SK-N-SH treated with all-trans-retinoic acid at 6 μM for 48 hours (cell line): ENCODE measurements at regions not wholly inside any gene's neighbourhood (a gene's known extent, or its start where the extent isn't known, plus 50 kb on each side); places are given as distances from the start of the nearest gene placed in this dataset.
A peak's percentile ranks its signal among the peaks of the same experiment; 100 is the strongest.

Experiments used
- ATAC-seq: fragments of 200-7000 bp; cut with Tn5 transposase; 3 replicates; pipeline ENCODE4 v1.9.1; 2020; ENCODE audit warnings: mild to moderate bottlenecking, moderate library complexity
- BACH2 ChIP-seq: fragments of 250-450 bp; sonication (Bioruptor Pico); IDR thresholded peaks from 2 replicates; pipeline ENCODE4 v1.9.0; 2021; ENCODE audit warnings: mild to moderate bottlenecking, borderline replicate concordance
- CSDC2 ChIP-seq: fragments of 250-450 bp; sonication (Bioruptor Pico); IDR thresholded peaks from 2 replicates; pipeline ENCODE4 v1.5.0; 2020; ENCODE audit warnings: mild to moderate bottlenecking, moderate library complexity
- CSRNP3 ChIP-seq: fragments of 250-450 bp; sonication (Bioruptor Pico); IDR thresholded peaks from 2 replicates; pipeline ENCODE4 v1.5.1; 2021; ENCODE audit warnings: mild to moderate bottlenecking, moderate library complexity
- ESRRG ChIP-seq: fragments of 250-450 bp; sonication (Bioruptor Pico); IDR thresholded peaks from 2 replicates; pipeline ENCODE4 v1.6.1; 2021; ENCODE audit warnings: mild to moderate bottlenecking
- ISL1 ChIP-seq: fragments of 250-450 bp; sonication (Bioruptor Pico); IDR thresholded peaks from 2 replicates; pipeline ENCODE4 v2.1.2; 2022; ENCODE audit warnings: mild to moderate bottlenecking, moderate library complexity
- OSR1 ChIP-seq: fragments of 250-450 bp; sonication (Bioruptor Pico); IDR thresholded peaks from 2 replicates; pipeline ENCODE4 v1.8.0; 2022; ENCODE audit warnings: moderate library complexity, mild to moderate bottlenecking, inconsistent platforms
- PPARA ChIP-seq: fragments of 250-450 bp; sonication (Bioruptor Pico); IDR thresholded peaks from 2 replicates; pipeline ENCODE4 v1.5.0; 2020; ENCODE audit warnings: mild to moderate bottlenecking, borderline replicate concordance
- RARB ChIP-seq: fragments of 250-450 bp; sonication (Bioruptor Pico); IDR thresholded peaks from 2 replicates; pipeline ENCODE4 v1.8.0; 2021; ENCODE audit warnings: mild to moderate bottlenecking, moderate library complexity
- SNAI2 ChIP-seq: fragments of 250-450 bp; sonication (Bioruptor Pico); IDR thresholded peaks from 2 replicates; pipeline ENCODE4 v1.5.0; 2020; ENCODE audit warnings: mild to moderate bottlenecking, moderate library complexity
- TCF4 ChIP-seq: fragments of 250-450 bp; sonication (Bioruptor Pico); IDR thresholded peaks from 2 replicates; pipeline ENCODE4 v1.8.0; 2021; ENCODE audit warnings: mild to moderate bottlenecking, moderate library complexity, borderline replicate concordance
- TOX ChIP-seq: fragments of 250-450 bp; sonication (Bioruptor Pico); IDR thresholded peaks from 2 replicates; pipeline ENCODE4 v1.8.0; 2021; ENCODE audit warnings: mild to moderate bottlenecking, moderate library complexity, borderline replicate concordance
- ZC3H10 ChIP-seq: fragments of 250-450 bp; sonication (Bioruptor Pico); IDR thresholded peaks from 2 replicates; pipeline ENCODE4 v1.5.1; 2021; ENCODE audit warnings: mild to moderate bottlenecking, moderate library complexity
- ZFP3 ChIP-seq: fragments of 250-450 bp; sonication (Bioruptor Pico); IDR thresholded peaks from 2 replicates; pipeline ENCODE4 v1.5.0; 2020; ENCODE audit warnings: mild to moderate bottlenecking, moderate library complexity
- ZFP30 ChIP-seq: fragments of 450-650 bp; formaldehyde crosslinking; IDR thresholded peaks from 2 replicates; pipeline ENCODE4 v1.5.0; 2022; ENCODE audit warnings: mild to moderate bottlenecking, moderate library complexity
- ZNF565 ChIP-seq: fragments of 450-650 bp; formaldehyde crosslinking; conservative IDR thresholded peaks from 2 replicates; pipeline ENCODE4 v1.5.0; 2020; ENCODE audit warnings: low read depth, mild to moderate bottlenecking, moderate library complexity
- ZNF70 ChIP-seq: fragments of 450-650 bp; formaldehyde crosslinking; IDR thresholded peaks from 2 replicates; pipeline ENCODE4 v1.5.0; 2020; ENCODE audit warnings: mild to moderate bottlenecking, moderate library complexity
- TF ChIP-seq, protein P1 (sequence below): fragments of 250-450 bp; sonication (Bioruptor Pico); IDR thresholded peaks from 2 replicates; pipeline ENCODE4 v1.5.0; 2020; ENCODE audit warnings: mild to moderate bottlenecking, moderate library complexity
- TF ChIP-seq, protein P2 (sequence below): fragments of 250-450 bp; sonication (Bioruptor Pico); IDR thresholded peaks from 2 replicates; pipeline ENCODE4 v1.5.1; 2020; ENCODE audit warnings: low read depth, mild to moderate bottlenecking, moderate library complexity
- TF ChIP-seq, protein P3 (sequence below): fragments of 250-450 bp; sonication (Bioruptor Pico); IDR thresholded peaks from 2 replicates; pipeline ENCODE4 v1.8.0; 2020; ENCODE audit warnings: mild to moderate bottlenecking, moderate library complexity, borderline replicate concordance
- TF ChIP-seq, protein P4 (sequence below): fragments of 250-450 bp; sonication (Bioruptor Pico); IDR thresholded peaks from 2 replicates; pipeline ENCODE4 v1.8.0; 2021; ENCODE audit warnings: low read depth, mild to moderate bottlenecking, moderate library complexity, borderline replicate concordance

- ATAC-seq, result no peak
- no peak for TF ChIP-seq RARB (CRISPR knock-in tag)
- no peak for TF ChIP-seq BACH2
- no peak for TF ChIP-seq ZFP30 (CRISPR knock-in tag)
- no peak for TF ChIP-seq ZNF70 (CRISPR knock-in tag)
- TF ChIP-seq ZC3H10, result no peak
Observed at GRCh38 chr2:67251741-67252140, 145.4 kb upstream of the ETAA1 start.

- no peak for ATAC-seq
- TF ChIP-seq SNAI2 (no peak), OSR1 (CRISPR knock-in tag) (no peak), ISL1 (CRISPR knock-in tag) (no peak), ZFP30 (CRISPR knock-in tag) (no peak), ZNF70 (CRISPR knock-in tag) (no peak), ESRRG (CRISPR knock-in tag) (no peak), TCF4 (CRISPR knock-in tag) (no peak), ZFP3 (CRISPR knock-in tag) (no peak), ZC3H10 (no peak), PPARA (CRISPR knock-in tag) (no peak), RARB (CRISPR knock-in tag) (no peak)
- TF ChIP-seq, protein P1, sequence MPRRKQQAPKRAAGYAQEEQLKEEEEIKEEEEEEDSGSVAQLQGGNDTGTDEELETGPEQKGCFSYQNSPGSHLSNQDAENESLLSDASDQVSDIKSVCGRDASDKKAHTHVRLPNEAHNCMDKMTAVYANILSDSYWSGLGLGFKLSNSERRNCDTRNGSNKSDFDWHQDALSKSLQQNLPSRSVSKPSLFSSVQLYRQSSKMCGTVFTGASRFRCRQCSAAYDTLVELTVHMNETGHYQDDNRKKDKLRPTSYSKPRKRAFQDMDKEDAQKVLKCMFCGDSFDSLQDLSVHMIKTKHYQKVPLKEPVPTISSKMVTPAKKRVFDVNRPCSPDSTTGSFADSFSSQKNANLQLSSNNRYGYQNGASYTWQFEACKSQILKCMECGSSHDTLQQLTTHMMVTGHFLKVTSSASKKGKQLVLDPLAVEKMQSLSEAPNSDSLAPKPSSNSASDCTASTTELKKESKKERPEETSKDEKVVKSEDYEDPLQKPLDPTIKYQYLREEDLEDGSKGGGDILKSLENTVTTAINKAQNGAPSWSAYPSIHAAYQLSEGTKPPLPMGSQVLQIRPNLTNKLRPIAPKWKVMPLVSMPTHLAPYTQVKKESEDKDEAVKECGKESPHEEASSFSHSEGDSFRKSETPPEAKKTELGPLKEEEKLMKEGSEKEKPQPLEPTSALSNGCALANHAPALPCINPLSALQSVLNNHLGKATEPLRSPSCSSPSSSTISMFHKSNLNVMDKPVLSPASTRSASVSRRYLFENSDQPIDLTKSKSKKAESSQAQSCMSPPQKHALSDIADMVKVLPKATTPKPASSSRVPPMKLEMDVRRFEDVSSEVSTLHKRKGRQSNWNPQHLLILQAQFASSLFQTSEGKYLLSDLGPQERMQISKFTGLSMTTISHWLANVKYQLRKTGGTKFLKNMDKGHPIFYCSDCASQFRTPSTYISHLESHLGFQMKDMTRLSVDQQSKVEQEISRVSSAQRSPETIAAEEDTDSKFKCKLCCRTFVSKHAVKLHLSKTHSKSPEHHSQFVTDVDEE (CRISPR knock-in tag), result no peak
- TF ChIP-seq, protein P2, sequence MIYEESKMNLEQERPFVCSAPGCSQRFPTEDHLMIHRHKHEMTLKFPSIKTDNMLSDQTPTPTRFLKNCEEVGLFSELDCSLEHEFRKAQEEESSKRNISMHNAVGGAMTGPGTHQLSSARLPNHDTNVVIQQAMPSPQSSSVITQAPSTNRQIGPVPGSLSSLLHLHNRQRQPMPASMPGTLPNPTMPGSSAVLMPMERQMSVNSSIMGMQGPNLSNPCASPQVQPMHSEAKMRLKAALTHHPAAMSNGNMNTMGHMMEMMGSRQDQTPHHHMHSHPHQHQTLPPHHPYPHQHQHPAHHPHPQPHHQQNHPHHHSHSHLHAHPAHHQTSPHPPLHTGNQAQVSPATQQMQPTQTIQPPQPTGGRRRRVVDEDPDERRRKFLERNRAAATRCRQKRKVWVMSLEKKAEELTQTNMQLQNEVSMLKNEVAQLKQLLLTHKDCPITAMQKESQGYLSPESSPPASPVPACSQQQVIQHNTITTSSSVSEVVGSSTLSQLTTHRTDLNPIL (CRISPR knock-in tag), result no peak
- TF ChIP-seq, protein P3, sequence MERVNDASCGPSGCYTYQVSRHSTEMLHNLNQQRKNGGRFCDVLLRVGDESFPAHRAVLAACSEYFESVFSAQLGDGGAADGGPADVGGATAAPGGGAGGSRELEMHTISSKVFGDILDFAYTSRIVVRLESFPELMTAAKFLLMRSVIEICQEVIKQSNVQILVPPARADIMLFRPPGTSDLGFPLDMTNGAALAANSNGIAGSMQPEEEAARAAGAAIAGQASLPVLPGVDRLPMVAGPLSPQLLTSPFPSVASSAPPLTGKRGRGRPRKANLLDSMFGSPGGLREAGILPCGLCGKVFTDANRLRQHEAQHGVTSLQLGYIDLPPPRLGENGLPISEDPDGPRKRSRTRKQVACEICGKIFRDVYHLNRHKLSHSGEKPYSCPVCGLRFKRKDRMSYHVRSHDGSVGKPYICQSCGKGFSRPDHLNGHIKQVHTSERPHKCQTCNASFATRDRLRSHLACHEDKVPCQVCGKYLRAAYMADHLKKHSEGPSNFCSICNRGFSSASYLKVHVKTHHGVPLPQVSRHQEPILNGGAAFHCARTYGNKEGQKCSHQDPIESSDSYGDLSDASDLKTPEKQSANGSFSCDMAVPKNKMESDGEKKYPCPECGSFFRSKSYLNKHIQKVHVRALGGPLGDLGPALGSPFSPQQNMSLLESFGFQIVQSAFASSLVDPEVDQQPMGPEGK, result no peak
Observed at GRCh38 chr2:67255933-67256615, 141.1 kb upstream of the ETAA1 start.

DNA sequence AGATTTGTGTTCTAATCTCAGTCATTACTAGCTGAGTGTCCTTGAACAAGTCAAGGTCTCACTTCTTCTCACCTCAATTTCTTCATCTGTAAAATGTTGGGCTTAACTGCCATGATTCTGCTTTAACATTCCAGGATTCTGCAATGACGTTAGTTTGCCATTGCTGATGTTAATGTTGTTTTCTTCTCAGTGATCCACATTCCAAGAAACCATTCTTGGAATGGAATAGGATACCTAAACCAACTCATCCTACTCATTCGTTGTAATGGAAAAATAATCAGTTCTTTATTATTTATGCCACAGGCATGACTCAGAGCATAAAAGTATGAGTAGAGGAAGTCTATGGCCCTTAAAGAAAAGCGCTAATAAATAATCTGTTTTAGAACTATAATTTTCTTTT lies 140.2 kb upstream of the ETAA1 start:
- ATAC-seq, result peak; percentile 3; the same call in 2 of the 3 replicates
- TF ChIP-seq OSR1 (CRISPR knock-in tag), result no peak
- TF ChIP-seq ISL1 (CRISPR knock-in tag), result no peak
- TF ChIP-seq, protein P1 (CRISPR knock-in tag), result no peak
- no peak for TF ChIP-seq CSRNP3
- TF ChIP-seq ZNF70 (CRISPR knock-in tag), result no peak
- TF ChIP-seq SNAI2, result no peak
- peak; percentile 97; the same call in 1 of the 2 replicates for TF ChIP-seq TOX (CRISPR knock-in tag)
- no peak for TF ChIP-seq RARB (CRISPR knock-in tag)
- TF ChIP-seq ZC3H10, result peak; percentile 91
- TF ChIP-seq, all 23 proteins: peak for 2

DNA sequence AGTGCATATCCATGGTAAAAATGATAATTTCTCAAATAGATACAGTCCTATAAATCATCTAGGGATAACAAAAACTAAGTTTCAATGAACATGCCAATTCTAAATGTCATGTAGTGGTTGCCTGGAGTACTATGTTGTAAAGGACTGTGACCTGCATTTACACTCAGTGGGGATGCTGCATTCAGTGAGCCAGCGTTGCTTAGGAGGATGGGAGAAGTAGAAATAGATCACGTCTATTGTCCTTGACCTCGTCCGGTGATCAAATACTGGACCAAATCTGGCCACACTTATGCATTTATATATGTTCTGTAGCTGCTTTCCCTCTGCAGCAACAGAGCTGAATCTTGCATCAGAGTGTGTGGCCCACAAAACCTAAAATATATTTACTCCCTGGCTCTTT lies 139.0 kb upstream of the ETAA1 start:
- ATAC-seq, result no peak
- TF ChIP-seq, protein P4, sequence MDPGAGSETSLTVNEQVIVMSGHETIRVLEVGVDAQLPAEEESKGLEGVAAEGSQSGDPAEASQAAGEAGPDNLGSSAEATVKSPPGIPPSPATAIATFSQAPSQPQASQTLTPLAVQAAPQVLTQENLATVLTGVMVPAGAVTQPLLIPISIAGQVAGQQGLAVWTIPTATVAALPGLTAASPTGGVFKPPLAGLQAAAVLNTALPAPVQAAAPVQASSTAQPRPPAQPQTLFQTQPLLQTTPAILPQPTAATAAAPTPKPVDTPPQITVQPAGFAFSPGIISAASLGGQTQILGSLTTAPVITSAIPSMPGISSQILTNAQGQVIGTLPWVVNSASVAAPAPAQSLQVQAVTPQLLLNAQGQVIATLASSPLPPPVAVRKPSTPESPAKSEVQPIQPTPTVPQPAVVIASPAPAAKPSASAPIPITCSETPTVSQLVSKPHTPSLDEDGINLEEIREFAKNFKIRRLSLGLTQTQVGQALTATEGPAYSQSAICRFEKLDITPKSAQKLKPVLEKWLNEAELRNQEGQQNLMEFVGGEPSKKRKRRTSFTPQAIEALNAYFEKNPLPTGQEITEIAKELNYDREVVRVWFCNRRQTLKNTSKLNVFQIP (CRISPR knock-in tag), result no peak
- TF ChIP-seq ZNF565 (no peak), SNAI2 (no peak), PPARA (CRISPR knock-in tag) (no peak), ZFP3 (CRISPR knock-in tag) (no peak), ZNF70 (CRISPR knock-in tag) (no peak), ZFP30 (CRISPR knock-in tag) (no peak), OSR1 (CRISPR knock-in tag) (no peak), ISL1 (CRISPR knock-in tag) (no peak), CSDC2 (CRISPR knock-in tag) (no peak), BACH2 (no peak)
- TF ChIP-seq, protein P2 (CRISPR knock-in tag), result no peak
